OCI-LY3 (cell line): ENCODE measurements at regions not wholly inside any gene's neighbourhood (a gene's known extent, or its start where the extent isn't known, plus 50 kb on each side); places are given as distances from the start of the nearest gene placed in this dataset.

Source experiments
- H2AFZ ChIP-seq: fragments of 200-600, 300-600 bp; shearing (Covaris generic); 2 replicates; pipeline ENCODE4 v1.6.0; 2014; ENCODE audit warnings: antibody characterized with exemption, low read depth, low read length
- H3K27ac ChIP-seq: fragments of 200-600, 300-600 bp; sonication (generic); 2 replicates; pipeline ENCODE4 v1.5.1; 2014; ENCODE audit warnings: mild to moderate bottlenecking, low read length, moderate library complexity, mixed read lengths
- H3K27me3 ChIP-seq: fragments of 200-600, 300-600 bp; sonication (generic); 2 replicates; pipeline ENCODE4 v1.6.1; 2014; ENCODE audit warnings: low read depth, low read length, mixed read lengths
- H3K36me3 ChIP-seq: fragments of 200-600, 300-600 bp; sonication (generic); replicated peaks from 2 replicates; pipeline ENCODE3; 2014; ENCODE audit warnings: low read depth, low read length, mixed read lengths
- H3K4me1 ChIP-seq: fragments of 300-600, 200-600 bp; sonication (generic); 2 replicates; pipeline ENCODE4 v1.6.1; 2014; ENCODE audit warnings: low read length, mixed read lengths
- H3K4me2 ChIP-seq: fragments of 200-600, 300-600 bp; sonication (generic); 2 replicates; pipeline ENCODE4 v1.6.1; 2014; ENCODE audit warnings: low read length, mixed read lengths
- H3K4me3 ChIP-seq: fragments of 300-600, 200-600 bp; sonication (generic); 2 replicates; pipeline ENCODE4 v1.5.1; 2014; ENCODE audit warnings: antibody characterized with exemption, mild to moderate bottlenecking, low read length, moderate library complexity
- H3K79me2 ChIP-seq: fragments of 300-600, 200-600 bp; shearing (Covaris generic); 2 replicates; pipeline ENCODE4 v1.6.1; 2014; ENCODE audit warnings: mild to moderate bottlenecking, low read length, mixed read lengths
- H3K9ac ChIP-seq: fragments of 300-600, 200-600 bp; shearing (Covaris generic); 2 replicates; pipeline ENCODE4 v1.6.0; 2014; ENCODE audit warnings: mild to moderate bottlenecking, low read length, moderate library complexity
- H3K9me3 ChIP-seq: fragments of 200-600, 300-600 bp; shearing (Covaris generic); 2 replicates; pipeline ENCODE4 v1.6.1; 2014; ENCODE audit warnings: low read length, mixed read lengths; ENCODE audit not compliant: insufficient read depth
- H4K20me1 ChIP-seq: fragments of 200-600, 300-600 bp; sonication (generic); 2 replicates; pipeline ENCODE4 v1.6.1; 2016; ENCODE audit warnings: low read length, mixed read lengths; ENCODE audit not compliant: insufficient read depth
- CTCF ChIP-seq: fragments of 200-600, 300-600 bp; sonication (generic); IDR thresholded peaks from 2 replicates; pipeline ENCODE4 v1.5.1; 2014; ENCODE audit warnings: antibody characterized with exemption, low read length, low read depth
- EZH2phosphoT487 ChIP-seq: fragments of 200-600 bp; shearing (Covaris generic); IDR thresholded peaks from 2 replicates; pipeline ENCODE4 v1.6.1; 2018; ENCODE audit warnings: antibody characterized with exemption, mixed run types, low read depth

DNA sequence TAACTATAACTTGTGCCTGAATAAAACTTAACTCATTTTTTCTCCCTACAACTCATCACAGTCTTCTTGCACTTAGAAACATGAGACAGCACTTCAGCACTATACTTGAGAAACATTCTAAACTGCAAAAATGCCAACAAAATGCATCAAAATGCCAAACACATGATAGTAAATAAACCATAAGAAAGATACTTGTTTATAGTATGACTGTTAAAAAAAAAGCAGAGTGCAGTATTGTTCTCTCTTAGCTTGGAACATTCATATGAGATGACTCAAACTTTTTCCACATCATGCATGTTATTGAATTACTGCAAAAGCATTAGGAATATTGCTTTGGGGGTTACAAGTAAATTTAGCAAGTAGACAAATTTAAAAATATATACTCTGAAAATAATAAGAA, 135.7 kb upstream of the ANXA10 start:
- no peaks in the 10 kb centered on the region for H3K79me2 ChIP-seq
- no peaks in the 10 kb centered on the region for H4K20me1 ChIP-seq
- H3K9ac ChIP-seq: no peak overlapping the region
- no peak overlapping the region for H3K4me2 ChIP-seq
- no peak overlapping the region for H2AFZ ChIP-seq
- TF ChIP-seq CTCF (no peak), EZH2phosphoT487 (no peak)
- H3K27ac ChIP-seq: no peak overlapping the region
- no peaks in the 10 kb centered on the region for H3K4me1 ChIP-seq
- H3K4me3 ChIP-seq: no peak overlapping the region
- no peaks in the 10 kb centered on the region for H3K27me3 ChIP-seq
- no peaks in the 10 kb centered on the region for H3K9me3 ChIP-seq
- no peaks in the 10 kb centered on the region for H3K36me3 ChIP-seq

GRCh38 chr4:167964766-167965373, 127.5 kb upstream of the ANXA10 start:
- H3K9me3 ChIP-seq: no peaks in the 10 kb centered on the region
- H3K27ac ChIP-seq: no peak overlapping the region
- no peaks in the 10 kb centered on the region for H4K20me1 ChIP-seq
- H3K4me1 ChIP-seq: no peaks in the 10 kb centered on the region
- H3K79me2 ChIP-seq: no peaks in the 10 kb centered on the region
- H3K4me2 ChIP-seq: no peak overlapping the region
- H2AFZ ChIP-seq: no peak overlapping the region
- TF ChIP-seq CTCF: no peak
- TF ChIP-seq EZH2phosphoT487: no peak
- no peaks in the 10 kb centered on the region for H3K27me3 ChIP-seq
- no peak overlapping the region for H3K9ac ChIP-seq
- no peaks in the 10 kb centered on the region for H3K36me3 ChIP-seq
- H3K4me3 ChIP-seq: no peak overlapping the region

- H3K79me2 ChIP-seq: no peaks in the 10 kb centered on the region
- no peak overlapping the region for H3K4me2 ChIP-seq
- no peaks in the 10 kb centered on the region for H3K27me3 ChIP-seq
- no peak for TF ChIP-seq CTCF
- TF ChIP-seq EZH2phosphoT487: no peak
- no peak overlapping the region for H2AFZ ChIP-seq
- no peak overlapping the region for H3K9ac ChIP-seq
- H3K36me3 ChIP-seq: no peaks in the 10 kb centered on the region
- no peaks in the 10 kb centered on the region for H3K4me1 ChIP-seq
- H3K9me3 ChIP-seq: no peaks in the 10 kb centered on the region
- no peak overlapping the region for H3K4me3 ChIP-seq
- no peaks in the 10 kb centered on the region for H4K20me1 ChIP-seq
- no peak overlapping the region for H3K27ac ChIP-seq
Measured at GRCh38 chr4:167966143-167966542, 126.2 kb upstream of the ANXA10 start.

DNA sequence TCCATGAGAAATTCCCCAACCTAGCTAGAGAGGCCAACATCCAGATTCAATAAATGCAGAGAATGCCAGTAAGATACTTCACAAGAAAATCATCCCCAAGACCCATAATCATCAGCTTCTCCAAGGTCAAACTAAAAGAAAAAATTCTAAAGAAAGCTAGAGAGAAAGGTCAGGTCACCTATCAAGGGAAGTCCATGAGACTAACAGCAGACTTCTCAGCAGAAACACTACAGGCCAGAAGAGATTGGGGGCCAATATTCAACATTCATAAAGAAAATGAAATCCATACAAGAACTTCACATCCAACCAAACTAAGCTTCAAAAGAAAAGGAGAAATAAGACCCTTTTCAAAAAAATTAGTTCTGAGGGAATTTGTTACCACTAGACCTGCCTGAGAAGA, 118.8 kb upstream of the ANXA10 start:
- Histone ChIP-seq H3K4me1 (no peaks in the 10 kb centered on the region), H3K4me2 (no peak overlapping the region), H3K4me3 (no peak overlapping the region), H3K36me3 (no peaks in the 10 kb centered on the region), H3K9me3 (peaks cover 14% of the 10 kb centered on the region; the same call in 1 of the 2 replicates), H4K20me1 (no peaks in the 10 kb centered on the region), H3K27me3 (no peaks in the 10 kb centered on the region), H3K79me2 (no peaks in the 10 kb centered on the region), H3K9ac (no peak overlapping the region), H3K27ac (no peak overlapping the region), H2AFZ (no peak overlapping the region)
- TF ChIP-seq EZH2phosphoT487 (no peak), CTCF (no peak)
